PFSK-1 (cell line): ENCODE measurements at regions not wholly inside any gene's neighbourhood (a gene's known extent, or its start where the extent isn't known, plus 50 kb on each side); places are given as distances from the start of the nearest gene placed in this dataset.

Experiments
- POLR2AphosphoS5 ChIP-seq: IDR thresholded peaks from 2 replicates; pipeline ENCODE4 v1.6.1; 2012; ENCODE audit warnings: low read depth, mild to moderate bottlenecking, control low read depth, low read length, moderate library complexity
- REST ChIP-seq, 2 experiments: IDR thresholded peaks; 2 replicates each; pipeline versions ENCODE4 v1.6.1 to v1.8.0; 2011 to 2012; ENCODE audit warnings: low read depth in 2 of 2, low read length in 2 of 2, control low read depth in 1 of 2, inconsistent platforms in 1 of 2, mild to moderate bottlenecking in 1 of 2, moderate library complexity in 1 of 2; ENCODE audit not compliant: insufficient read depth in 1 of 2
- SIN3A ChIP-seq: IDR thresholded peaks from 2 replicates; pipeline ENCODE4 v1.6.1; 2012; ENCODE audit warnings: mild to moderate bottlenecking, low read length, moderate library complexity, borderline replicate concordance; ENCODE audit not compliant: insufficient read depth
- TAF1 ChIP-seq: IDR thresholded peaks from 2 replicates; pipeline ENCODE4 v1.6.1; 2012; ENCODE audit warnings: low read length, control low read depth, borderline replicate concordance; ENCODE audit not compliant: insufficient read depth

DNA sequence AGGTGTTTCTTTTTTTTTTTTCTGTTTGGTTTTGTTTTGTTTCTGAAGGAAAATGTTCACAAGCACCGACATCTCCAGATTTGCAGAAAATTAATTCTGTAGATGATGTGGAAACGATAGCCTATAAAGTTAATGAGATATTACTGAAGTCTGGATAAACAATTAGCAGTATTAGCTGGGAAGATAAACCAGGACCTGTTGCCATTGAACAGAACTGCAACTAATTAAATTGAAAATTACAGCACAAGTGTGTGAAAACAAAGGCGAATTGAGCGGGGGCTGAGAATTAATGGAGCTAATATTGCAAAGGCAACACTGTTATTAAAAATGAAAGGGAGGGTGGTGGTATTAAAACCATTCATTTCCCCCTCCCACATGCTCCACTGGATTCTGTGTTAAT, 107.5 kb upstream of the AJAP1 start:
- TF ChIP-seq REST (IDR thresholded peaks at IDR 0.05; ENCODE audit: insufficient read depth in 1 of 2, low read depth in 2 of 2, low read length in 2 of 2) (no peak), SIN3A (no peak), POLR2AphosphoS5 (no peak), TAF1 (no peak)
